ENCODE measurements at regions not wholly inside any gene's neighbourhood (a gene's known extent, or its start where the extent isn't known, plus 50 kb on each side); places are given as distances from the start of the nearest gene placed in this dataset.
"Not testable (repeated sequence)": the region's sequence is repeated elsewhere in the genome, so short reads cannot be mapped to it uniquely, and the experiment has no call there.

GRCh38 chr11:100584201-100584985 lies 102.7 kb upstream of the ARHGAP42 start:
- ATAC-seq (no peak), DNase-seq (no peak)
- Mint-ChIP-seq H3K27me3 (peaks cover 3% of the 10 kb centered on the region), H3K27ac (no peak overlapping the region), H3K36me3 (ENCODE audit: low read depth) (no peaks in the 10 kb centered on the region), H3K4me3 (no peak overlapping the region), H3K4me1 (no peaks in the 10 kb centered on the region), H3K9me3 (peaks cover 6% of the 10 kb centered on the region)

DNA sequence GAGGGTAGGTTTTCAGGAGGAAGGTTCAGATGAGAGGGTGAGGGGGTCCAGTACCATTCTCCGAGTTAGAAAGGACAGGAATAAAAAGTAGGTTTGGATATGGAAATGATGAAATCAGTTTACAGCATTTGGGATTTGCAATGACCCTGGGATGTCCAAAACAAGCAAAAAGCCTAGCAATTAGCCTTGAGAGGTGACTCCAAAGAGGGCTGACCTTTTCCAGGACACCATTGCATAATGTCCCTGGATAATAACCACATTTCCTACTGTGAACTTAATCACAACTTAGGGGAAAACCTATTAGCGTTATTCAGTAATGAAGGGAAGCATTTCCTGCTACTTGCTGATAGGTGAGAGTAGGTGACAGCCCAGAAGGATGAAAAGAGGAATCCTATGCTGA lies 101.4 kb upstream of the ARHGAP42 start:
- Mint-ChIP-seq H3K27me3 (peaks cover 3% of the 10 kb centered on the region), H3K27ac (no peak overlapping the region), H3K36me3 (ENCODE audit: low read depth) (no peaks in the 10 kb centered on the region), H3K4me3 (no peak overlapping the region), H3K4me1 (no peaks in the 10 kb centered on the region), H3K9me3 (peaks cover 6% of the 10 kb centered on the region)
- DNase-seq (no peak), ATAC-seq (no peak)

DNA sequence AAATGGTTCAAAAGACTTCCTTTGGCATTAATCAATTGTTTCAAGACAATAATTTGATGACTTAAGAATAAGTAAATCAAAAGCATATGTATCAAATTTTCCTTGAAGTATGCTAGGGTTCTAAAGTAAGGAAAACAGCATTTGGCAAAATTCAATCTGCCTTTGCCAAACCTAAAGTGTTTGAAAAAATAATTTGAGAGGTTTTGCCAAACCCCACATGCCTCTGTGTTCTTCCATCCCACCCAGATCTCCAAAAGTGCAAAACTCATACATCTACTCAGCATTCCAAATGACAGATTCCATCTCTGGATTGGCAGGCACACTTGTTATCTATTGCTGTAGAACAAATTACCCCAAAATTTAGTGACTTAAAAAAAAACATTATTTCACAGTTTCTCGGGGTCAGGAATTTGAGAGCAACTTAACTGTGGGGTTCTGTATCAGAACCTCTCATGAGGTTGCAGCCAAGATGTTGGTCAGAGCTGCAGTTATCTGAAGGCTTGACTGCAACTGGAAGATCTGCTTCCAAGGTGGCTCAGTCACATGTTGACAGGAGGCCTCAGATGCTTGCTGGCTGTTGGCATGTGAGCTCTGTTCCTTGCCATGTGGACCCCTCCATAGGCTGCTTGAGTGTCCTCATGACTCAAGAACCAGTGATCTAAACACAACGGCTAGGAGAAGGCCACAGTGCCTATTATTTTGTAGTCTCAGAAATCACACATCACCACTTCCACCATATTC lies 100.6 kb upstream of the ARHGAP42 start:
- Mint-ChIP-seq H3K4me3 (no peak overlapping the region), H3K27ac (no peak overlapping the region), H3K4me1 (no peaks in the 10 kb centered on the region), H3K36me3 (ENCODE audit: low read depth) (no peaks in the 10 kb centered on the region), H3K9me3 (peaks cover 6% of the 10 kb centered on the region), H3K27me3 (peaks cover 3% of the 10 kb centered on the region)
- no peak for ATAC-seq
- DNase-seq, result no peak

GRCh38 chr11:100592619-100593260 lies 94.3 kb upstream of the ARHGAP42 start:
- Mint-ChIP-seq H3K36me3 (ENCODE audit: low read depth) (no peaks in the 10 kb centered on the region), H3K4me3 (no peak overlapping the region), H3K4me1 (no peaks in the 10 kb centered on the region), H3K27me3 (no peaks in the 10 kb centered on the region), H3K27ac (no peak overlapping the region), H3K9me3 (no peaks in the 10 kb centered on the region)
- DNase-seq, result no peak
- ATAC-seq, result no peak

DNA sequence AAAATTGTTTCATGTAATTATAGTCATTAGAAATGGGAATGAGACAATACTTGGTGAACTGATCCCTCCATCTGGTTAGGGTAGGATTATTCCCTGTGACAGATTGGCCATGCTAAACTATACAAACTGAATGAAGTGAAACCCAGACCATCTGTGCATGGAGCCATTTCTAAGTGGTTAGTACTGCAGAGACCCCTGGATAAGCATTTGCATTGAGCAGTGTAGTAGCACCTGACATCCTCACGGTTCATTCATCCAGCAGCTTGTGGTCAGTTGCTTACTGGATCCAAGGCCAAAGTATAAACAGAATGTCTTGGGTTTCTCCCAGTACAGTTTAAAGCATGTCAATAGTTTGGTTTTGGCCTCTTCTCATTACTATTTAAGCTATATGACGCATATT lies 93.8 kb upstream of the ARHGAP42 start:
- H3K27ac Mint-ChIP-seq, result no peak overlapping the region
- H3K9me3 Mint-ChIP-seq, result no peaks in the 10 kb centered on the region

DNA sequence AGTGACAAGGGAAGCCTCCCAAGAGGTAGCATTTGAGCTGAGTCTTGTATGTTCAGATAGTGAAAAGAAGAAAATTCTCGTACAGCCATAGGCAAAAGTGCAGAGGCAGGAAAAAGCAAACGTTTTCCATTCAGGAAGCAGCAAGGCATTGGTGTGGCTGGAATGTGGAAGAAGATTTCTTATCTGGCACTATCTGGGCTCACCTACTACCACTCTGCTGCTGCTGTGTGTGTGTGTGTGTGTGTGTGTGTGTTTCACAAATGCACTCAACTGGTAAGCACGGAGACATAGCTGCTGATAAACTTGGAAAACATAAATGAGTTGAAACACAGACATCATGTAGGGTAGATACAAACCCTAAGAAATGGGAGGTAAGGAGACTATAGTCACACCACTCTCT lies 92.8 kb upstream of the ARHGAP42 start:
- H3K27me3 Mint-ChIP-seq, result no peaks in the 10 kb centered on the region
- DNase-seq (no peak), ATAC-seq (no peak)
- no peak overlapping the region for H3K4me3 Mint-ChIP-seq
- no peaks in the 10 kb centered on the region for H3K4me1 Mint-ChIP-seq
- no peaks in the 10 kb centered on the region for H3K9me3 Mint-ChIP-seq
- no peaks in the 10 kb centered on the region for H3K36me3 Mint-ChIP-seq (ENCODE audit: low read depth)
- H3K27ac Mint-ChIP-seq, result no peak overlapping the region

More for the DNA sequence above, 93.8 kb upstream of the ARHGAP42 start:
- H3K4me3 Mint-ChIP-seq, result no peak overlapping the region
- H3K27me3 Mint-ChIP-seq, result no peaks in the 10 kb centered on the region
- DNase-seq, result no peak
- no peaks in the 10 kb centered on the region for H3K36me3 Mint-ChIP-seq (ENCODE audit: low read depth)
- H3K4me1 Mint-ChIP-seq, result no peaks in the 10 kb centered on the region
- ATAC-seq, result no peak

- no peak overlapping the region for H3K4me3 Mint-ChIP-seq
- H3K36me3 Mint-ChIP-seq (ENCODE audit: low read depth), result no peaks in the 10 kb centered on the region
- DNase-seq (no peak), ATAC-seq (no peak)
- H3K27me3 Mint-ChIP-seq, result no peaks in the 10 kb centered on the region
- no peaks in the 10 kb centered on the region for H3K4me1 Mint-ChIP-seq
- no peak overlapping the region for H3K27ac Mint-ChIP-seq
- peaks cover 5% of the 10 kb centered on the region for H3K9me3 Mint-ChIP-seq
Measured at GRCh38 chr11:100600941-100601340, 86.1 kb upstream of the ARHGAP42 start.

- Mint-ChIP-seq H3K27ac (no peak overlapping the region), H3K27me3 (no peaks in the 10 kb centered on the region), H3K9me3 (peaks cover 8% of the 10 kb centered on the region), H3K4me3 (no peak overlapping the region), H3K36me3 (ENCODE audit: low read depth) (no peaks in the 10 kb centered on the region), H3K4me1 (no peaks in the 10 kb centered on the region)
- ATAC-seq (no peak), DNase-seq (no peak)
Measured at GRCh38 chr11:100602716-100603115, 84.4 kb upstream of the ARHGAP42 start.

GRCh38 chr11:100607761-100608160 lies 79.3 kb upstream of the ARHGAP42 start:
- not testable (repeated sequence) for ATAC-seq; H3K27me3 Mint-ChIP-seq; H3K4me1 Mint-ChIP-seq; H3K4me3 Mint-ChIP-seq; H3K36me3 Mint-ChIP-seq (ENCODE audit: low read depth); H3K27ac Mint-ChIP-seq; DNase-seq
- H3K9me3 Mint-ChIP-seq, result peaks cover 22% of the 10 kb centered on the region

DNA sequence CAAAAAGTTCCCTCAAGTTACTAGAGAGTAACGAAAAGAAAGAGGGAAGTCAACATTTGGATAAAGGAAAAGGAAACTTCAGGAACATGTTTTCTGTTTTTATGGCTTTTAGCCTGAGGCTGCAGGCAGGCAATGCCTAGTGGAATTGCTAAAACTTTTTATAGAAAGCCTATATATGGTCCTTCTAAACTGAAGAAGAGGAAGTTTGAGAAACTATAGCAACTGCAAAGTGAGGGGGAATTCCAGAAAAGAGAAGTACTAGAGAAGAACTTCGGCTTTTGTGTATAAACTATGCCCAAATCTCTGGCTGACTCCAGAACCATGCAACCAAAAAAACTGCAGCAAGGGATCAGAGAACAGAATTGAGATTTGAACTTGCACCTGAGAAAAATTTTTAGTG lies 74.3 kb upstream of the ARHGAP42 start:
- no peak for DNase-seq
- Mint-ChIP-seq H3K4me1 (peaks cover 2% of the 10 kb centered on the region), H3K36me3 (ENCODE audit: low read depth) (no peaks in the 10 kb centered on the region), H3K9me3 (peaks cover 19% of the 10 kb centered on the region), H3K27me3 (no peaks in the 10 kb centered on the region), H3K4me3 (no peak overlapping the region), H3K27ac (no peak overlapping the region)
- ATAC-seq, result no peak

DNA sequence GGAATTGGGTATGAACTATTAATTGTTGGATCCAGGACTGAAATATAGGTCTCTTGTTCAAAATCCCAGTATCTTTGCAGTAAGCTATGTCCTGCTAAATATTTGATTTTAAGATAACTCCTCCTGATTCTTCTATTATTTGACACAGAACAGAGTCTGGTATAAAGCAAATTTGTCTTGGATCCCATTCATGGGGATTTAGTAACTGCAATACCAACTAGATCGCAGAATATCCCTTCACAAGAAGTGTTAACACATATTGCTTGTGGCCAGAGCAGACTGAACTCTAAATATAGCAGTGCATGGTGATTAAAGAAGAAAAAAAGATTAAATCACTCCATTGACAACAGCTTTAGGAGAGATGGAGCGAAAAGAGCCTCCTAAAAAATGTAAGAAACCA lies 68.2 kb upstream of the ARHGAP42 start:
- Mint-ChIP-seq H3K9me3 (peaks cover 20% of the 10 kb centered on the region), H3K27me3 (no peaks in the 10 kb centered on the region), H3K27ac (no peak overlapping the region), H3K36me3 (ENCODE audit: low read depth) (peaks cover 6% of the 10 kb centered on the region), H3K4me1 (no peaks in the 10 kb centered on the region), H3K4me3 (no peak overlapping the region)
- ATAC-seq, result no peak
- no peak for DNase-seq

GRCh38 chr11:100619484-100619883 lies 67.6 kb upstream of the ARHGAP42 start:
- Mint-ChIP-seq H3K9me3 (peaks cover 26% of the 10 kb centered on the region), H3K27me3 (no peaks in the 10 kb centered on the region), H3K27ac (no peak overlapping the region), H3K36me3 (ENCODE audit: low read depth) (peaks cover 6% of the 10 kb centered on the region), H3K4me3 (no peak overlapping the region), H3K4me1 (no peaks in the 10 kb centered on the region)
- DNase-seq (no peak), ATAC-seq (no peak)

- ATAC-seq (no peak), DNase-seq (no peak)
- Mint-ChIP-seq H3K27me3 (no peaks in the 10 kb centered on the region), H3K4me1 (no peaks in the 10 kb centered on the region), H3K4me3 (no peak overlapping the region), H3K27ac (no peak overlapping the region), H3K36me3 (ENCODE audit: low read depth) (peaks cover 6% of the 10 kb centered on the region), H3K9me3 (peaks cover 28% of the 10 kb centered on the region)
Measured at GRCh38 chr11:100622404-100622803, 64.7 kb upstream of the ARHGAP42 start.

DNA sequence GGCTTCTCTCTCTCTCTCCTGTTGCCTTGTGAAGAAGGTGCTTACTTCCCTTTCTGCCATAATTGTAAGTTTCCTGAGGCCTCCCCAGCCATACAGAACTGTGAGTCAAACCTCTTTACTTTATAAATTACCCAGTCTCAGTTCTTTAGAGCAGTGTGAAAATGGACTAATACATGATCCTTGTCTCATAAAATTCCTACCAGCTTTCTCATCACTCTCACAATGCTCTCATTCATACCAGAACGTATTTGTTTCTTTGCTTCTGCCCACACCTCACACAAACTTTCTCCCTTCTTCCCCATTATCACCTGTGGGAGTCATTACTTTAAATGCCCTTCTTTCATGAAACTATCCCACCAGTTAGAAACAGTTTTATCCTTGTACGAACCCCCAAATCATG lies 62.7 kb upstream of the ARHGAP42 start:
- H3K27me3 Mint-ChIP-seq, result no peaks in the 10 kb centered on the region
- DNase-seq, result no peak
- H3K27ac Mint-ChIP-seq, result no peak overlapping the region
- no peak for ATAC-seq
- no peak overlapping the region for H3K4me3 Mint-ChIP-seq
- no peaks in the 10 kb centered on the region for H3K4me1 Mint-ChIP-seq
- peaks cover 6% of the 10 kb centered on the region for H3K36me3 Mint-ChIP-seq (ENCODE audit: low read depth)
- peaks cover 27% of the 10 kb centered on the region for H3K9me3 Mint-ChIP-seq

GRCh38 chr11:100625041-100625440 lies 62.0 kb upstream of the ARHGAP42 start:
- no peak overlapping the region for H3K27ac Mint-ChIP-seq
- DNase-seq, result no peak
- peaks cover 24% of the 10 kb centered on the region for H3K9me3 Mint-ChIP-seq
- no peak for ATAC-seq
- no peaks in the 10 kb centered on the region for H3K27me3 Mint-ChIP-seq
- no peak overlapping the region for H3K4me3 Mint-ChIP-seq
- no peaks in the 10 kb centered on the region for H3K4me1 Mint-ChIP-seq
- H3K36me3 Mint-ChIP-seq (ENCODE audit: low read depth), result peaks cover 4% of the 10 kb centered on the region

Measured in activated naive CD8-positive, alpha-beta T cell treated with anti-CD3 and anti-CD28 coated beads, Interleukin-2, amount 50 U/mL, for 24 hours (primary cell).